Myocyte (in vitro differentiated cells): ENCODE measurements at regions not wholly inside any gene's neighbourhood (a gene's known extent, or its start where the extent isn't known, plus 50 kb on each side); places are given as distances from the start of the nearest gene placed in this dataset.

Experiments used
- DNase-seq: peaks from one replicate; pipeline ENCODE4 v3.0.0-alpha.2; 2012; ENCODE audit warnings: low read depth

DNA sequence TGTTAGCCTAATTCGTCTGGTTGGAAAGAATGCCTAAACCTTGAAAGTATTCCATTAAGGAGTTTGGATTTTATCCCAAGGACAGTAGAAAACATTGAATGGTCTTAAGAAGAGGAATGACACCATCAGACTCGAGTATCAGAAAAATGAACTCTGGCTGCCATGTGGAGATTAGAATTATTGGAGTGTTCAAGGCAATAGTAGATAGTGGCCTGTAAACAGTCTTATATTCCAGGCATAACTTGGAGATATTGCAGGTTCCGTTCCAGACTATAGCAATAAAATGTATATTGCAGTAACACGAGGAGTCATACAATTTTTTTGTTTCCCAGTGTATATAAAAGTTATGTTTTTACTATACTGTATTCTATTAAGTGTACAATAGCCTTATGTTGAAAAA is 130.9 kb downstream of the GDAP2 start:
- no peak for DNase-seq

DNA sequence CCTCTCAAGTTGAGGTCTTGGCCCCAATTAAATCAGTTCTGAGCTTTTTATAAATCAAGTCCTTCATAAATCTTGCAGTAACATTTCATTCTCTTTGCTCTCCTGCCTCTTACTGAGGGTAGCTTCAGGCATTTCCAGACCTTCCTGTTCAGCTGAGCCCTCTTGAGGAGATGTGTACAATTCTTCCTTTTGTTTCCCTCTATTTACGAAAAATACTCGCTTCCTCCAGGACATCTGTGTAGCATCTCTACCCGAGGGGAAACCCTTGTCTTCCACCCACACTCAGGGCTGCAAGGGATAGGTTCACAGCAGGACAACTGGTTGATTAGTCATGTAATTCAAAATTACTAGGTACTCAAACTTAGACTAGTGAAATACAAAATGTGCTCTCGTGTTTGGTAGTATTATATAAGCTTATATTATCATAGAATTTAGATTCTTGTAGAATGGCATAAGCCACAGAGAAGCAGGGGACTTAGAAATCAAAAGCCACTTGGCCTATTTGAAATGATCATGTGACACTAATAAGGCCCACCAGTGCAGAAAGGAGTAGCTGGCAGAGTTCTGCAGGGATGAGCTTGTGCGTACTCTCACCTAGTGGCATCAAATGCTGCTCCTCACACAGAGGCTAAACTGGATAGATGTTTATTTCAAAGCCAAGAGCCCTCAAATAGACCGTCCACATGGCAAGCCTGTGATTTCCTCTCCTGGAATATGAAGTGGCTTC is 126.7 kb downstream of the GDAP2 start:
- no peak for DNase-seq

DNA sequence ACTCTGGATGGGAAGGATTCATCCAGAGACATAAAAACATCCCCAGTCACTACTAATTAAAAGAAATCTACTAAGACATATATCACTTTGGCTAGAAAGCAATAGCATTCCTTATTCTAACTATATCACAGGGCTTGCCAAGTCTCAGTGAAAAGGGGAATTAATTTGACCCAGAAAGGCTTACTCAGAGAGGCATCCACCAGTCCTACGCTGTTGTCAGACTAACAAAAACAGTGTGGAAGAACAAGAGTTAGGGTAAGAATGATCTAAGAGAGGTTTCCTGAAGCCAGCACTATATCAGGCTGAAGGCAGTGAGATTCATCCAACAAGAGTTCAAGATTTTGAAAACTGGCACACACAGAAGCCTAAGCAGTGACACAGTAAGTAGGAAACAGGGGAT is 126.1 kb downstream of the GDAP2 start:
- DNase-seq: no peak

DNA sequence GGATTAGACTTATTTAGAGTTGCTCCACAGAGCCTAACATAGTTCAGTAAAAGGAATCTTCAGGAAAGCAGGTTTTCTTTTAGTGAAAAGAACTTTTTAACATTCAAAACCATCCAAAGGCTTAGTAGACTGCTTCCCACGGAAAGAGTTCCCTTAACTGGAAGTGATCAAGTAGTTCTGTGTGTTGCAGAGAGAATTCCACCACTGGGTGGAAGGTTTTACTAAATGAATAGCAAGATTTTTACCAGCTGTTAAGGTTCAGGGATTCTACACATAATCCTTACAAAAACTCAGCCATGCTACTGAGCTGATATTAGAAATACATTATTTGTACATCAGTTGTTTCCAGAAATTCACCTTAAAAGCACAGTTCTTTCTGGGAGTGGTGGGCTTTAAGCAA is 119.7 kb downstream of the GDAP2 start:
- DNase-seq: no peak

DNA sequence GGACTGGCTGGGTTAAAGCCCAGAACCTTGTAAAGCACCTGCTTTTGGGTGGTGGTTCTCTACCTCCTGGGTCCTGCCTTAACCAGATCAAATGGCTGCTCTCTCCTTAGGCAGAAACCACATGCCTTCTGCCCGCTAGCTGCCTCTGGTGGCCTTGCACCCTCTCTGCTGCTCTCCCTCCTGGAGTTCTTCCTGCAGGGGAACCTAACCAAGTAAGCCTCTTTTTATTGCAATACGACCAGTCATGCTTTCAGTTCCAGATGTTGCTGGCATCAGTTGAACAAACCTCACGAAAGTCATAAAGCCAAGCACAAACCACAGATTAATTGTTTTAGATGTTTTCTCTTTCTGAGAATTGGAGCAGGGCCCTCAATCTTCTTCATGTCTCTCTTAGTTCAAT is 118.9 kb downstream of the GDAP2 start:
- no peak for DNase-seq

DNA sequence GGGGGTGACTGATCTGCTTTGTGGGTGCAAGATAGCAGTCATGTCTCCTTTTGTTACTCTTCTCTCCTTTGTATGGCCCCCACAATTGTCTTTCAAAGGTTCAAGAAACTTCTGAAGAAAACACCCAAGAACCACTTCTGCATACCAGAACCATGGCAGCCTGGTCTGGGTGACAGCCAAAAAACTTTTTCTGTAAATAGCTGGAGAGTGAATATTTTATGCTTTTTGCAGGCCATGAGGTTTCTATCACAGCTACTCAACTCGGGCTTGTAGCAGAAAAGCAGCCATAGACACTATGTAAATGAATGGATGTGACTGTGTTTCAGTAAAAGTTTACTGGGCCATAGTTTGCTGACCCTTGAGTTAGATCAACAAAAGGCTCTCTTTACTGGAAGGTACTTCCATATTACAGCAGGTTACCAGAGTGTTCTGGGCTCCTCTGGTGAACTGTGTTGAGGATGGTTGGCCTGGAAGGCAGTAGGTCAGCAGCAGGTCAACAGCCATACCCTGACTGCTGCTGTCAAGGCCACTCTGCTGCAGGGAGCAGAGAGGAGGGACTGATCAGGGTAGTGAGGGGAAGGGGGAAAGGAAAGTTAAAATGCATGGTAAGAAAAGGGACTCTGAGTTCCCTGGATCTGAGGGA is 116.4 kb downstream of the GDAP2 start:
- DNase-seq: no peak
